SU-DHL-6 (cell line): ENCODE measurements at regions not wholly inside any gene's neighbourhood (a gene's known extent, or its start where the extent isn't known, plus 50 kb on each side); places are given as distances from the start of the nearest gene placed in this dataset.

Source experiments
- CTCF ChIP-seq: fragments of 200-600 bp; sonication (generic); IDR thresholded peaks from one replicate; pipeline ENCODE4 v1.5.1; 2017; ENCODE audit warnings: antibody characterized with exemption, mild to moderate bottlenecking, low read length, moderate library complexity; ENCODE audit not compliant: insufficient read depth, poor library complexity, severe bottlenecking
- EZH2phosphoT487 ChIP-seq: fragments of 200-600 bp; sonication (generic), shearing (Covaris generic); conservative IDR thresholded peaks from 2 replicates; pipeline ENCODE4 v1.6.1; 2018; ENCODE audit warnings: mild to moderate bottlenecking, antibody characterized with exemption, low read length, moderate library complexity, mixed read lengths

DNA sequence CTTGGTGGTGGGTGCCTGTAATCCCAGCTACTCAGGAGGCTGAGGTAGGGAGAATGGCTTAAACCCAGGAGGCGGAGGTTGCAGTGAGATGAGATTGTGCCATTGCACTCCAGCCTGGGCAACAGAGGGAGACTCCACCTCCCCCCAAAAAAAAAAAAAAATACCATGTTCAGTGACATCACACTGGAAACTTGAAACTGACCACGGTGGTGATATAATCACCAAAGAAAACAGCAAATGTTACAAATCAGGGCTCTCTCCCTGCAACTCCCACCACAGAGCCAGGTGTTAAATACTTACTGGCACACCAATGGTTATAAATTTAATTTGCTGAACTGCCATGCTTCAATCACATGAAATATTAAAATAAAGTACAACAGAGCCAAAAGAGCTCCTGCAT lies 81.4 kb downstream of the ZNF608 start:
- TF ChIP-seq CTCF (no peak), EZH2phosphoT487 (no peak)
